HepG2 (cell line): ENCODE measurements at regions not wholly inside any gene's neighbourhood (a gene's known extent, or its start where the extent isn't known, plus 50 kb on each side); places are given as distances from the start of the nearest gene placed in this dataset.

ENCODE experiments used
- FOXC1 ChIP-seq: sonication (generic); formaldehyde crosslinking; IDR thresholded peaks from 2 replicates; pipeline ENCODE4 v1.8.0; 2022; ENCODE audit warnings: mild to moderate bottlenecking, missing genetic modification reagents, borderline replicate concordance
- HCFC1 ChIP-seq: fragments of 150-350 bp; IDR thresholded peaks from 2 replicates; pipeline ENCODE4 v1.6.1; 2014; ENCODE audit warnings: low read depth, low read length
- KIAA2018 ChIP-seq: sonication (generic); formaldehyde crosslinking; IDR thresholded peaks from 2 replicates; pipeline ENCODE4 v1.5.0; 2020; ENCODE audit warnings: mild to moderate bottlenecking, missing genetic modification reagents, borderline replicate concordance
- POLR2A ChIP-seq, 2 experiments: IDR thresholded peaks; 2 replicates each; pipeline ENCODE4 v1.6.1; 2011; ENCODE audit warnings: low read depth in 2 of 2, low read length in 2 of 2, mild to moderate bottlenecking in 1 of 2, moderate library complexity in 1 of 2; ENCODE audit not compliant: insufficient read depth in 1 of 2
- SOX6 ChIP-seq, 2 experiments: fragments of 450-650 bp in 1 of 2; sonication (generic) in 1 of 2; formaldehyde crosslinking in 1 of 2; IDR thresholded peaks; 2 replicates each; pipeline versions ENCODE4 v1.4.0 to v1.6.1; 2017 to 2020; ENCODE audit warnings: antibody characterized with exemption in 1 of 2, mild to moderate bottlenecking in 1 of 2, missing genetic modification reagents in 1 of 2
- TEF ChIP-seq: sonication (generic); formaldehyde crosslinking; IDR thresholded peaks from 2 replicates; pipeline ENCODE4 v1.5.0; 2020; ENCODE audit warnings: missing genetic modification reagents
- ZHX2 ChIP-seq, 2 experiments: sonication (generic) in 1 of 2; formaldehyde crosslinking in 1 of 2; IDR thresholded peaks; 2 replicates each; pipeline versions ENCODE4 v1.6.1 to v1.9.0; 2014 to 2022; ENCODE audit warnings: antibody characterized with exemption in 1 of 2, borderline replicate concordance in 1 of 2, inconsistent platforms in 1 of 2, low read depth in 1 of 2, missing genetic modification reagents in 1 of 2
- ZNF317 ChIP-seq: sonication (generic); formaldehyde crosslinking; IDR thresholded peaks from 2 replicates; pipeline ENCODE4 v1.5.0; 2020; ENCODE audit warnings: mild to moderate bottlenecking, missing genetic modification reagents
- ZNF503 ChIP-seq: sonication (generic); formaldehyde crosslinking; IDR thresholded peaks from 2 replicates; pipeline ENCODE4 v1.4.0; 2020; ENCODE audit warnings: missing genetic modification reagents
- ZNF841 ChIP-seq: sonication (generic); formaldehyde crosslinking; IDR thresholded peaks from 2 replicates; pipeline ENCODE4 v1.8.1; 2023; ENCODE audit warnings: missing genetic modification reagents, borderline replicate concordance

GRCh38 chr17:83151442-83152226, 72.2 kb downstream of the METRNL start (continued):
- TF ChIP-seq ZHX2 (IDR thresholded peaks at IDR 0.05; ENCODE audit: low read depth) (no peak), ZHX2 (CRISPR knock-in tag; IDR thresholded peaks at IDR 0.05; ENCODE audit: borderline replicate concordance) (no peak), ZNF503 (CRISPR knock-in tag) (peak; percentile 73; the same call in 1 of the 2 replicates), POLR2A (IDR thresholded peaks at IDR 0.05; ENCODE audit: insufficient read depth in 1 of 2, low read depth in 2 of 2, low read length in 2 of 2) (peak in 1 of 2 experiments; percentile 75; a peak in 2 of 4 replicates), FOXC1 (peak; percentile 93), ZNF317 (CRISPR knock-in tag) (peak; percentile 72), HCFC1 (no peak), KIAA2018 (0 out of 2 replicates have a peak, but pooled peaks have one; percentile 82), TEF (CRISPR knock-in tag) (peak; percentile 69; the same call in 1 of the 2 replicates), ZNF841 (no peak), SOX6 (IDR thresholded peaks at IDR 0.05) (no peak), SOX6 (CRISPR knock-in tag; IDR thresholded peaks at IDR 0.05) (peak; percentile 90)
